CD14-positive monocyte (primary cell): ENCODE measurements at regions not wholly inside any gene's neighbourhood (a gene's known extent, or its start where the extent isn't known, plus 50 kb on each side); places are given as distances from the start of the nearest gene placed in this dataset.

Experiments
- DNase-seq, 3 donors: peaks; one replicate each; pipeline ENCODE4 v3.0.0-alpha.2; 2011 to 2022
- H2AFZ ChIP-seq: 2 replicates; pipeline ENCODE4 v1.6.0; 2012; ENCODE audit warnings: mild to moderate bottlenecking, low read depth, low read length, inconsistent platforms; ENCODE audit not compliant: insufficient read depth, poor library complexity, severe bottlenecking
- H3K27ac ChIP-seq, 2 donors: 1 replicate in 1 of 2; 2 replicates in 1 of 2; pipeline ENCODE4 v1.5.1; 2012 to 2013; ENCODE audit warnings: low read length in 2 of 2, control low read depth in 1 of 2, inconsistent platforms in 1 of 2, low read depth in 1 of 2, mild to moderate bottlenecking in 1 of 2
- H3K27me3 ChIP-seq, 2 donors: one replicate each; pipeline versions ENCODE4 v1.6.0 to v1.6.1; 2011 to 2013; ENCODE audit warnings: low read length in 2 of 2; ENCODE audit not compliant: control insufficient read depth in 2 of 2, insufficient read depth in 2 of 2
- H3K36me3 ChIP-seq, 2 donors: replicated peaks in 1 of 2; 1 replicate in 1 of 2; 2 replicates in 1 of 2; pipeline versions ENCODE4 v1.5.1 to v1.6.1; 2012 to 2013; ENCODE audit warnings: low read length in 2 of 2, control low read depth in 1 of 2, inconsistent platforms in 1 of 2, mild to moderate bottlenecking in 1 of 2; ENCODE audit not compliant: insufficient read depth in 2 of 2, control insufficient read depth in 1 of 2
- H3K4me1 ChIP-seq, 2 donors: 1 replicate in 1 of 2; 2 replicates in 1 of 2; pipeline versions ENCODE4 v1.5.1 to v1.6.1; 2012 to 2013; ENCODE audit warnings: low read length in 2 of 2, control low read depth in 1 of 2, inconsistent platforms in 1 of 2, mild to moderate bottlenecking in 1 of 2, moderate library complexity in 1 of 2; ENCODE audit not compliant: insufficient read depth in 2 of 2, control insufficient read depth in 1 of 2
- H3K4me2 ChIP-seq: replicated peaks from 2 replicates; pipeline ENCODE3; 2012; ENCODE audit warnings: low read length, moderate library complexity, mild to moderate bottlenecking; ENCODE audit not compliant: poor library complexity, severe bottlenecking; ENCODE audit errors: extremely low read depth
- H3K4me3 ChIP-seq, 3 experiments: fragments of 200-600 bp in 1 of 3; sonication (generic) in 1 of 3; replicated peaks in 1 of 3; 1 replicate in 2 of 3; 2 replicates in 1 of 3; pipeline ENCODE4 v1.5.1; 2011 to 2013; ENCODE audit warnings: low read length in 3 of 3, mild to moderate bottlenecking in 3 of 3, control low read depth in 2 of 3, low read depth in 2 of 3, inconsistent platforms in 1 of 3, moderate library complexity in 1 of 3
- H3K79me2 ChIP-seq: 2 replicates; pipeline ENCODE4 v1.6.0; 2012; ENCODE audit warnings: mild to moderate bottlenecking, control low read depth, inconsistent platforms, low read length, moderate library complexity; ENCODE audit not compliant: insufficient read depth
- H3K9ac ChIP-seq: 2 replicates; pipeline ENCODE4 v1.6.0; 2017; ENCODE audit warnings: low read length, mild to moderate bottlenecking; ENCODE audit not compliant: insufficient read depth, poor library complexity, severe bottlenecking
- H3K9me3 ChIP-seq, 2 donors: replicated peaks in 1 of 2; 1 replicate in 1 of 2; 2 replicates in 1 of 2; pipeline versions ENCODE4 v1.5.1 to v1.6.1; 2012 to 2013; ENCODE audit warnings: low read length in 2 of 2, control low read depth in 1 of 2; ENCODE audit not compliant: control insufficient read depth in 1 of 2, insufficient read depth in 1 of 2
- H4K20me1 ChIP-seq: 2 replicates; pipeline ENCODE4 v1.6.0; 2012; ENCODE audit warnings: mild to moderate bottlenecking, low read length, control low read depth, moderate library complexity; ENCODE audit not compliant: insufficient read depth
- H3K27ac Mint-ChIP-seq, 7 donors: one replicate each; pipeline ENCODE4 v1.8.0; 2020; ENCODE audit warnings: mild to moderate bottlenecking in 7 of 7, mixed read lengths in 7 of 7, moderate library complexity in 6 of 7, inconsistent platforms in 2 of 7
- H3K27me3 Mint-ChIP-seq, 3 donors: one replicate each; pipeline ENCODE4 v1.8.0; 2021 to 2022; ENCODE audit warnings: low read depth in 3 of 3, mild to moderate bottlenecking in 3 of 3, mixed read lengths in 3 of 3, moderate library complexity in 3 of 3, inconsistent platforms in 1 of 3
- H3K36me3 Mint-ChIP-seq, 2 donors: one replicate each; pipeline ENCODE4 v1.8.0; 2020; ENCODE audit warnings: mixed read lengths in 2 of 2, inconsistent platforms in 1 of 2, mild to moderate bottlenecking in 1 of 2
- H3K4me1 Mint-ChIP-seq: one replicate; pipeline ENCODE4 v1.8.0; 2020; ENCODE audit warnings: mild to moderate bottlenecking, mixed read lengths
- H3K4me3 Mint-ChIP-seq, 2 donors: one replicate each; pipeline ENCODE4 v1.8.0; 2020; ENCODE audit warnings: mild to moderate bottlenecking in 2 of 2, mixed read lengths in 2 of 2, moderate library complexity in 1 of 2
- H3K9me3 Mint-ChIP-seq, 7 donors: one replicate each; pipeline ENCODE4 v1.8.0; 2020 to 2022; ENCODE audit warnings: mixed read lengths in 7 of 7, mild to moderate bottlenecking in 6 of 7, moderate library complexity in 6 of 7, inconsistent platforms in 2 of 7
- WGBS: methylation state at CpG from one replicate; pipeline ENCODE4 v1.1.5; 2013; ENCODE audit warnings: missing lambda C conversion rate; ENCODE audit not compliant: insufficient coverage; 5-methylcytosine and 5-hydroxymethylcytosine counted together
- intact Hi-C, 2 donors: fragments of 100-400 bp; cut with micrococcal nuclease; formaldehyde crosslinking; loops; one replicate each; pipeline versions ENCODE4 v1.15.0 to v1.15.1; 2023
- TF ChIP-seq, protein P1 (sequence below): fragments of 200-600 bp; IDR thresholded peaks from one replicate; pipeline ENCODE4 v1.8.0; 2022; ENCODE audit warnings: antibody characterized with exemption, mild to moderate bottlenecking

- Histone ChIP-seq H3K79me2 (no peaks in the 10 kb centered on the region), H4K20me1 (no peaks in the 10 kb centered on the region), H3K9me3 (peaks cover 0 to 7% of the 10 kb centered on the region in 2 donors), H2AFZ (no peak overlapping the region), H3K4me3 (no peak overlapping the region), H3K36me3 (no peaks in the 10 kb centered on the region), H3K9ac (no peak overlapping the region), H3K4me1 (no peaks in the 10 kb centered on the region), H3K27me3 (no peaks in the 10 kb centered on the region), H3K4me2 (no peak overlapping the region), H3K27ac (no peak overlapping the region)
- WGBS: 92% methylated on average over 6 of the region's 6 CpGs
- intact Hi-C loops: no loop called here
- peaks cover 0 to 3% (median 0%) of the 10 kb centered on the region in 3 donors for H3K27me3 Mint-ChIP-seq
- H3K27ac Mint-ChIP-seq: no peak overlapping the region
- DNase-seq: no peak
- no peak overlapping the region for H3K4me3 Mint-ChIP-seq
- no peaks in the 10 kb centered on the region for H3K36me3 Mint-ChIP-seq
- H3K9me3 Mint-ChIP-seq: peaks cover 0 to 8% (median 0%) of the 10 kb centered on the region in 7 donors
- TF ChIP-seq, protein P1, sequence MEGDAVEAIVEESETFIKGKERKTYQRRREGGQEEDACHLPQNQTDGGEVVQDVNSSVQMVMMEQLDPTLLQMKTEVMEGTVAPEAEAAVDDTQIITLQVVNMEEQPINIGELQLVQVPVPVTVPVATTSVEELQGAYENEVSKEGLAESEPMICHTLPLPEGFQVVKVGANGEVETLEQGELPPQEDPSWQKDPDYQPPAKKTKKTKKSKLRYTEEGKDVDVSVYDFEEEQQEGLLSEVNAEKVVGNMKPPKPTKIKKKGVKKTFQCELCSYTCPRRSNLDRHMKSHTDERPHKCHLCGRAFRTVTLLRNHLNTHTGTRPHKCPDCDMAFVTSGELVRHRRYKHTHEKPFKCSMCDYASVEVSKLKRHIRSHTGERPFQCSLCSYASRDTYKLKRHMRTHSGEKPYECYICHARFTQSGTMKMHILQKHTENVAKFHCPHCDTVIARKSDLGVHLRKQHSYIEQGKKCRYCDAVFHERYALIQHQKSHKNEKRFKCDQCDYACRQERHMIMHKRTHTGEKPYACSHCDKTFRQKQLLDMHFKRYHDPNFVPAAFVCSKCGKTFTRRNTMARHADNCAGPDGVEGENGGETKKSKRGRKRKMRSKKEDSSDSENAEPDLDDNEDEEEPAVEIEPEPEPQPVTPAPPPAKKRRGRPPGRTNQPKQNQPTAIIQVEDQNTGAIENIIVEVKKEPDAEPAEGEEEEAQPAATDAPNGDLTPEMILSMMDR: no peak
- H3K4me1 Mint-ChIP-seq: no peaks in the 10 kb centered on the region
Measured at GRCh38 chr9:31730398-31730797, 654.0 kb upstream of the ACO1 start.

DNA sequence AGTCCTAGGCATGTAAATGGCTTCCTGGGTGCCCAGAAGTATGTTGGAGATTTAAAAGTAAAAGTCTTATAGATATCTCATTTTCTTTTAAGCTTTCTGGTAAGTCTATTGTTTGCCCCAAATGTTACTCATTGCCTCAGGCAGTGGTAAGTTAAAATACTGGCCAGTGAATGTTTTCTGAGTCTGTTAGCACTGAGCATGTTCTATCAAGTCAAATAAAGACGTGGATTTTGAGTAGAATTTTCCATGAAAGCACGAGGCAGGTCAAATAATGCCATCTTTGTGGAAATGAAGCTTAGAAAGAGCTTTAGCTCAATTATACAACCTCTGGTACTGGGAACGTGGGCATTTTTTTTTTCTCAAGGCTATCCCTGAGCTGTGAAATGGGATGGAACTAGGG, 651.3 kb upstream of the ACO1 start:
- Histone ChIP-seq H3K4me2 (no peak overlapping the region), H3K9ac (no peak overlapping the region), H3K36me3 (no peaks in the 10 kb centered on the region), H3K4me1 (no peaks in the 10 kb centered on the region), H3K79me2 (no peaks in the 10 kb centered on the region), H3K27ac (no peak overlapping the region), H3K9me3 (peaks cover 0 to 7% of the 10 kb centered on the region in 2 donors), H4K20me1 (no peaks in the 10 kb centered on the region), H3K27me3 (no peaks in the 10 kb centered on the region), H2AFZ (no peak overlapping the region), H3K4me3 (no peak overlapping the region)
- peaks cover 0 to 4% (median 0%) of the 10 kb centered on the region in 7 donors for H3K9me3 Mint-ChIP-seq
- TF ChIP-seq, protein P1: no peak
- H3K36me3 Mint-ChIP-seq: no peaks in the 10 kb centered on the region
- intact Hi-C loops: no loop called here
- WGBS: 86% methylated on average over 2 of the region's 3 CpGs
- no peak overlapping the region for H3K4me3 Mint-ChIP-seq
- H3K27ac Mint-ChIP-seq: no peak overlapping the region
- peaks cover 0 to 3% (median 0%) of the 10 kb centered on the region in 3 donors for H3K27me3 Mint-ChIP-seq
- H3K4me1 Mint-ChIP-seq: no peaks in the 10 kb centered on the region
- no peak for DNase-seq
